MM.1S (cell line): ENCODE measurements at regions not wholly inside any gene's neighbourhood (a gene's known extent, or its start where the extent isn't known, plus 50 kb on each side); places are given as distances from the start of the nearest gene placed in this dataset.
"Not testable (repeated sequence)": the region's sequence is repeated elsewhere in the genome, so short reads cannot be mapped to it uniquely, and the experiment has no call there.

ENCODE experiments used
- DNase-seq: peaks from one replicate; pipeline ENCODE4 v3.0.0-alpha.2; 2015
- H2AFZ ChIP-seq: fragments of 300-600 bp; sonication (generic); 2 replicates; pipeline ENCODE4 v1.6.0; 2016; ENCODE audit warnings: antibody characterized with exemption, low read length
- H3F3A ChIP-seq: fragments of 300-600 bp; sonication (generic); 2 replicates; pipeline ENCODE4 v1.6.1; 2016; ENCODE audit warnings: mild to moderate bottlenecking, antibody characterized with exemption, low read length, moderate library complexity, mixed read lengths; ENCODE audit not compliant: insufficient read depth
- H3K27ac ChIP-seq: fragments of 300-600 bp; sonication (generic); 2 replicates; pipeline ENCODE4 v1.5.1; 2016; ENCODE audit warnings: mild to moderate bottlenecking, low read length
- H3K27me3 ChIP-seq: fragments of 300-600 bp; sonication (generic); replicated peaks from 2 replicates; pipeline ENCODE4 v1.6.0; 2016; ENCODE audit warnings: low read length; ENCODE audit not compliant: insufficient read depth
- H3K36me3 ChIP-seq: fragments of 300-600 bp; sonication (generic); replicated peaks from 2 replicates; pipeline ENCODE4 v1.6.1; 2016; ENCODE audit warnings: mild to moderate bottlenecking, low read length, mixed read lengths; ENCODE audit not compliant: insufficient read depth
- H3K4me1 ChIP-seq: fragments of 300-600 bp; sonication (generic); 2 replicates; pipeline ENCODE4 v1.6.1; 2016; ENCODE audit warnings: low read length, mixed read lengths
- H3K4me2 ChIP-seq: fragments of 300-600 bp; sonication (generic); 2 replicates; pipeline ENCODE4 v1.6.0; 2016; ENCODE audit warnings: low read depth, low read length
- H3K4me3 ChIP-seq: fragments of 300-600 bp; sonication (generic); 2 replicates; pipeline ENCODE4 v1.5.1; 2016; ENCODE audit warnings: low read length, mixed read lengths
- H3K79me2 ChIP-seq: fragments of 300-600 bp; sonication (generic); 2 replicates; pipeline ENCODE4 v1.6.1; 2016; ENCODE audit warnings: mixed run types, low read length, mixed read lengths
- H3K9ac ChIP-seq: fragments of 300-600 bp; sonication (generic); 2 replicates; pipeline ENCODE4 v1.6.1; 2016; ENCODE audit warnings: low read length, mixed read lengths
- H3K9me2 ChIP-seq: fragments of 300-600 bp; sonication (generic); replicated peaks from 2 replicates; pipeline ENCODE4 v1.6.1; 2016; ENCODE audit warnings: mild to moderate bottlenecking, low read length, mixed read lengths; ENCODE audit not compliant: insufficient read depth
- H3K9me3 ChIP-seq: fragments of 300-600 bp; sonication (generic); replicated peaks from 2 replicates; pipeline ENCODE4 v1.6.1; 2016; ENCODE audit warnings: mild to moderate bottlenecking, low read length, mixed read lengths; ENCODE audit not compliant: insufficient read depth
- H4K20me1 ChIP-seq: fragments of 300-600 bp; sonication (generic); 2 replicates; pipeline ENCODE4 v1.6.1; 2016; ENCODE audit warnings: mild to moderate bottlenecking, low read length, moderate library complexity, mixed read lengths; ENCODE audit not compliant: insufficient read depth
- CTCF ChIP-seq: fragments of 300-600 bp; sonication (generic); IDR thresholded peaks from 2 replicates; pipeline ENCODE4 v1.5.1; 2016; ENCODE audit warnings: antibody characterized with exemption, low read length, mixed read lengths
- EZH2 ChIP-seq: fragments of 300-600 bp; sonication (generic); optimal IDR thresholded peaks from 2 replicates; pipeline ENCODE3; 2017; ENCODE audit warnings: low read depth, mild to moderate bottlenecking, antibody characterized with exemption, low read length, mixed read lengths
- EZH2phosphoT487 ChIP-seq: fragments of 300-600 bp; sonication (generic); IDR thresholded peaks from 2 replicates; pipeline ENCODE4 v1.6.1; 2018; ENCODE audit warnings: antibody characterized with exemption, low read length

DNA sequence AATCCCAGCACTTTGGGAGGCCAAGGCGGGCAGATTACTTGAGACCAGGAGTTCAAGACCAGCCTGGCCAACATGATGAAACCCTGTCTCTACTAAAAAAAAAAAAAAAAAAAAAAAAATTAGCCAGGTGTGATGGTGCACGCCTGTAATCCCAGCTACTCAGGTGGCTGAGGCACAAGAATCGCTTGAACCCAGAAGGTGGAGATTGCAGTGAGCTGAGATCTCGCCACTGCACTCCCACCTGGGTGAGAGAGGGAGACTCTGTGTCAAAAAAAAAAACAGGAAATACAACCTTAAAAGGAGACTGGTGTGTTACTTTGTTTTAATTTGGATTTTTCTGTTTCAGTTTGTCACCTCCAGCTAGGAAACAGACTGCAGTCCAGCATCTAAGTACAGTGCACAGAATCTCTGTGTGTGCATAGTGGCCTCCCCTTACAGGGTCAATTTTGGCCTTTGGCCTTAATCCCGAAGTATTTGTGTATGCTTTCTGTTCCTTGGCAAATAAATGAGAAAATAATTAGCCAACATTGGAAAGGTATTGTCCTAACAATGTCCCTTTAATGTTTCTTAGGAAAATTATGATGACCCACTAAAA, 266.1 kb downstream of the GOLGA6L6 start:
- Histone ChIP-seq H3K4me2 (peak overlapping the region; percentile 6; the same call in 1 of the 2 replicates), H3K27ac (peak overlapping the region; percentile 0; the same call in 1 of the 2 replicates)
- not testable (repeated sequence) for H3K4me3 ChIP-seq, H3K9ac ChIP-seq, H3K79me2 ChIP-seq, H4K20me1 ChIP-seq, H3K9me3 ChIP-seq, H3K4me1 ChIP-seq, H3F3A ChIP-seq, H3K27me3 ChIP-seq, H2AFZ ChIP-seq, H3K36me3 ChIP-seq, H3K9me2 ChIP-seq
- DNase-seq = peak; percentile 43

GRCh38 chr15:20272422-20273184, 269.0 kb downstream of the GOLGA6L6 start:
- TF ChIP-seq CTCF (no peak), EZH2phosphoT487 (no peak), EZH2 (no peak)
- no peaks in the 10 kb centered on the region for H3K79me2 ChIP-seq
- H3K9me2 ChIP-seq = no peaks in the 10 kb centered on the region
- no peaks in the 10 kb centered on the region for H3F3A ChIP-seq
- H3K36me3 ChIP-seq = no peaks in the 10 kb centered on the region
- no peak overlapping the region for H3K9ac ChIP-seq
- no peak overlapping the region for H3K27ac ChIP-seq
- H3K9me3 ChIP-seq = no peaks in the 10 kb centered on the region
- no peak overlapping the region for H2AFZ ChIP-seq
- no peak for DNase-seq
- no peak overlapping the region for H3K4me2 ChIP-seq
- H3K27me3 ChIP-seq = no peaks in the 10 kb centered on the region
- no peak overlapping the region for H3K4me3 ChIP-seq
- H4K20me1 ChIP-seq = no peaks in the 10 kb centered on the region
- H3K4me1 ChIP-seq = peaks cover 8% of the 10 kb centered on the region; the same call in 1 of the 2 replicates

- H3K4me2 ChIP-seq = no peak overlapping the region
- no peak for TF ChIP-seq EZH2
- no peak for TF ChIP-seq CTCF
- no peak for TF ChIP-seq EZH2phosphoT487
- H3K9me2 ChIP-seq = no peaks in the 10 kb centered on the region
- no peaks in the 10 kb centered on the region for H4K20me1 ChIP-seq
- no peak overlapping the region for H3K9ac ChIP-seq
- H3K4me3 ChIP-seq = no peak overlapping the region
- no peak overlapping the region for H2AFZ ChIP-seq
- H3K27me3 ChIP-seq = no peaks in the 10 kb centered on the region
- peaks cover 10% of the 10 kb centered on the region; the same call in 1 of the 2 replicates for H3K4me1 ChIP-seq
- no peak overlapping the region for H3K27ac ChIP-seq
- no peak for DNase-seq
- H3K36me3 ChIP-seq = no peaks in the 10 kb centered on the region
- no peaks in the 10 kb centered on the region for H3F3A ChIP-seq
- H3K9me3 ChIP-seq = no peaks in the 10 kb centered on the region
- no peaks in the 10 kb centered on the region for H3K79me2 ChIP-seq
These were observed 270.0 kb downstream of the GOLGA6L6 start for GRCh38 chr15:20271647-20272046.

- H3K79me2 ChIP-seq, H3K4me3 ChIP-seq, H3K27me3 ChIP-seq, DNase-seq, H3K9me3 ChIP-seq, H3K9me2 ChIP-seq, H3F3A ChIP-seq, H3K36me3 ChIP-seq, H3K4me1 ChIP-seq, H4K20me1 ChIP-seq, H3K4me2 ChIP-seq, H3K27ac ChIP-seq, H3K9ac ChIP-seq, H2AFZ ChIP-seq: not testable (repeated sequence)
These were observed 271.6 kb downstream of the GOLGA6L6 start for GRCh38 chr15:20269956-20270355.

DNA sequence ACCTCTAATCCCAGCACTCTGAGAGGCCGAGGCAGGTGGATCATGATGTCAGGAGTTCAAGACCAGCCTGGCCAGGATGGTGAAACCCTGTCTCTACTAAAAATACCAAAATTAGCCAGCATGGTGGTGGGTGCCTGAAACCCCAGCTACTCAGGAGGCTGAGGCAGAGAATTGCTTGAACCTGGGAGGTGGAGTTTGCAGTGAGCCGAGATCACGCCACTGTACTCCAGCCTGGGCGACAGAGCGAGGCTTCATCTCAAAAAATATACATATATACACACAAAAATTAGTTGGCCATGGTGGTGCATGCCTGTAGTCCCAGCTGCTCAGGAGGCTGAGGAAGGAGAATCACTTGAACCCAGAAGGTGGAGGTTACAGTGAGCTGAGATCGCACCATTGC, 273.6 kb downstream of the GOLGA6L6 start:
- H3K36me3 ChIP-seq, H3F3A ChIP-seq, H3K27me3 ChIP-seq, DNase-seq, H3K79me2 ChIP-seq, H2AFZ ChIP-seq, H3K9ac ChIP-seq, H3K4me2 ChIP-seq, H3K4me3 ChIP-seq, H4K20me1 ChIP-seq, H3K9me3 ChIP-seq, H3K9me2 ChIP-seq, H3K4me1 ChIP-seq: not testable (repeated sequence)
- peak overlapping the region; percentile 31; the same call in 1 of the 2 replicates for H3K27ac ChIP-seq

DNA sequence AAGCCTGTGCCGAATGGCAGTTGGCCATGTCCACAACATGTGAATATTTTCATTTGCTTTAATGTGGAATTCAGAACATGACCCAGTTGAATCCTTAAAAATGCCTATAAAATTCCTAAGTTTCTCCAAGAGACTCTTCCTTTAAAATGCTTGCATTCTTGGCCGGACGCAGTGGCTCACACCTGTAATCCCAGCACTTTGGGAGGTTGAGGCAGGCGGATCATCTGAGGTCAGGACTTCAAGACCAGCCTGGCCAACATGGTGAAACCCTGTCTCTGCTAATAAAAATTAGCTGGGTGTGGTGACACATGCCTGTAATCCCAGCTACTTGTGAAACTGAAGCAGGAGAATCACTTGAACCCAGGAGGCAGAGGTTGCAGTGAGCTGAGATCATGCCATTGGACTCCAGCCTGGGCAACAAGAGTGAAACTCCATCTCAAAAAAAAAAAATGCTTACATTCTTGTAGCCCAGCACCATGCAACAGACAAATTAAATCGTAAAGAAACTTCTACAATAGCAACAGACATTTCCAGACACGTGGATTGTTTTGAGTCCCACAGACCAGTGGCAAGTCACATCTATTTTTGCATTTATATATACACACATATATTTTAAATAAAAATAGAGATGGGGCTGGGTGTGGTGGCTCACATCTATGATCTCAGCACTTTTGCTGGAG, 274.4 kb downstream of the GOLGA6L6 start:
- peak overlapping the region; percentile 31; the same call in 1 of the 2 replicates for H3K27ac ChIP-seq
- not testable (repeated sequence) for H3K36me3 ChIP-seq, H2AFZ ChIP-seq, H3K9me2 ChIP-seq, H3K4me3 ChIP-seq, H3F3A ChIP-seq, H3K79me2 ChIP-seq, H4K20me1 ChIP-seq, H3K27me3 ChIP-seq, H3K9me3 ChIP-seq, H3K4me1 ChIP-seq, H3K9ac ChIP-seq, H3K4me2 ChIP-seq
- peak; percentile 68 for DNase-seq
